ENCODE measurements at regions not wholly inside any gene's neighbourhood (a gene's known extent, or its start where the extent isn't known, plus 50 kb on each side); places are given as distances from the start of the nearest gene placed in this dataset.
"Not testable (repeated sequence)": the region's sequence is repeated elsewhere in the genome, so short reads cannot be mapped to it uniquely, and the experiment has no call there.

DNA sequence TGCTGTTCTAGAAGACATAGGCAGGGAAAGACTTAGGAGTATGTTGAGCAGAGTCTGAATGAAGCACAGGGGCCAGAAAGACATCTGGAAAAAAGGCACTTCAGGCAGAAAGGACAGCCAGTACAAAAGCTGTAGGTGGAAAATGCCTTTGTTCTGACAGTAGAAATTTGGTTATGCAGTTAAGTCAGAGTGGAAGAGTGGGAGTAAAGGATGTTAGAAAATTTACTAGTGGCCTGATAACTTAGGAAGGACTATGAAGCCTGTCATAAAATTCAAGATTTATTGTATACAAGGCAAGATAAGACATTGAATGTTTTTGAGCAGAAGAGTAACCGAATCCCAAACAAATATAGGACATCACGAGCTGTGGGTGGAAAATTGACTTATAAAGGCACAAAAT lies 987.9 kb downstream of the PLA2G4A start:
- intact Hi-C loops (cut with micrococcal nuclease), result no loop called here

DNA sequence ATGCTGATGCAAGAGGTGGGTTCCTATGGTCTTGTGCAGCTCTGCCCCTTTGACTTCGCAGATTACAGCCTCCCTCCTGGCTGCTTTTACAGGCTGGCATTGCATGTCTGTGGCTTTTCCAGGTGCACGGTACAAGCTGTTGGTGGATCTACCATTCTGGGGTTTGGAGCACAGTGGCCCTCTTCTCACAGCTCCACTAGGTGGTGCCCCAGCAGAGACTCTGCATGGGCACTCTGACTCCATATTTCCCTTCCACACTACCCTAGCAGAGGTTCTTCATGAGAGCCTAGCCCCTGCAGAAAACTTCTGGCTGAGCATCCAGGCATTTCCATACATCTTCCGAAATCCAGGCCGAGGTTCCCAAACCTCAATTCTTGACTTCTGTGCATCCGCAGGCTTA lies 989.0 kb downstream of the PLA2G4A start:
- intact Hi-C loops (cut with micrococcal nuclease), result no loop called here

DNA sequence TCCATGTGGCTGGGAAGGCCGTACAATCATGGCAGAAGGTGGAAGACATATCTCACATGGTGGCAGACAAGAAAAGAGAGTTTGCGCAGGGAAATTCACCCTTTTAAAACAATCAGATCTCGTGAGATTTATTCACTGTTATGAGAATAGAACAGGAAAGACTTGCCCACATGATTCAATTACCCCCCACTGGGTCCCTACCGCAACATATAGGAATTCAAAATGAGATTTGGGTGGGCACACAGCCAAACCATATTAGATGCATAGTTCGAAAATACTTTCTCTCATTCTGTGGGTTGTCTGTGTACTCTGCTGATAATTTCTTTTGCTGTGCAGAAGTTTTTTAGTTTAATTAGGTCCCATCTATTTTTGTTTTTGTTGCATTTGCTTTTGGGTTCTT lies 990.3 kb downstream of the PLA2G4A start:
- intact Hi-C loops (cut with micrococcal nuclease), result no loop called here

- intact Hi-C loops (cut with micrococcal nuclease), result no loop called here
Observed at GRCh38 chr1:187836557-187836956, 1007.8 kb downstream of the PLA2G4A start.

DNA sequence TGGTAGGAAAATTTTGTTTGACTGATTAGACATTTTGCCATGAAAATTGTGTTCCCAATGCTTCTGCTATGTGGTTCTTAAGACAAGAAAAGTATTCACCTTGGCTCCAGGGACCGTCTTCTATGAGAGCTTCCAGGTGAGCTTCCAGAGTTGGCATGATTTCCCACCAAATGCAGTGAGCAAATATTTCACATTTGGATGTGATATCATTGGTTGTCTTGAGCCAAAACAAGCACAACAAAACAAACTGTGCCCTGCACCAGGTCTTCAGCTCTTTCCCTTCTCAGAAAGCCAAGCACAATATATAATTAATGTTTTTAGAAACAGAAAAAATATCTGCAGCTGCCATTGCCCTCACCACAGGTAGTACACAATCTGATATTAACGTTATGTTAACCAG lies 1009.0 kb downstream of the PLA2G4A start:
- intact Hi-C loops (cut with micrococcal nuclease), result no loop called here

DNA sequence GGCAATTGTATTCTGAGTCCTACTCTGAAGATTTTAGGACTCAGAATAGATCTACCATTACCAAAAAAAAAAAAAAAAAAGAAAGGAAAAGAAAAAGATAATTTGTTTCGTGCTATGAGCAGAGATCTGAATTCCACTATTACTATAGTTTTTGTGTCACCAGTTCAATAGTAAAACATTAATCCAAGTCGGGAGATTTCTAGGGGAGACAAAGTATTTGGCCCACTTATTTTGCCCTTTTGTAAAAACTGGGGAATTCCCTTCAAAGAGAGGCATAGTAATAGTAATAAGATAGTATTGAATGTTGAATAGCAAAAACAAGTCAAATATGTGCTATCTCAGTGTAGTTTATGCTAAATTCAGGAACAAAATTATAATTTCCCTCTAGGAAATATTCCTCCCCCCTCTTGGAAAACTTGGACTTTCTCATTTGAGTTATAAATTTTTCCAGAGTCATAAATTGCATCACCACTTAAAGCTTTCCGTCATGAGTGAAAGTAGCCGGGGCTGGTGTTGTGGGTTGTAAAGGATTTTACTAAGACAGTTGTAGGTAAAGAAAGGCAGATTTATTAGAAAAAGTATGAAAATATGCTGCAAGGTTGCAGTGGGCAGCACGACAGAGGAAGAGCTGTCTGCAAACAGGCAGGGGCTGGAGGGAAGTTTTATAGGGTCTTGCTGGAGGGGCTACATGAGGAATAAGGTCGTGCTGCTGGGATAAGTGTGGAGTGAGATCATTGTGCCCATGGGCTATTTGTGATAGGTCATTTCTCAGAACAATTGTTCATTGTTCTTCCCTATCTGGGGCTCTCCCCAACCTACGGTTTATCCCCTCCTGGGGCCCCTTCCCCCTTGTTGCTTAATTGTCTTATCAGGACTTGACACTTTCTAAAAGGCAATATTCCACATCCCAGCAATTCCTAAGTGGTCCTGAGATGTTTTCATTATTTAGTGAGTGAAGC lies 1009.9 kb downstream of the PLA2G4A start:
- intact Hi-C loops (cut with micrococcal nuclease), result no loop called here

DNA sequence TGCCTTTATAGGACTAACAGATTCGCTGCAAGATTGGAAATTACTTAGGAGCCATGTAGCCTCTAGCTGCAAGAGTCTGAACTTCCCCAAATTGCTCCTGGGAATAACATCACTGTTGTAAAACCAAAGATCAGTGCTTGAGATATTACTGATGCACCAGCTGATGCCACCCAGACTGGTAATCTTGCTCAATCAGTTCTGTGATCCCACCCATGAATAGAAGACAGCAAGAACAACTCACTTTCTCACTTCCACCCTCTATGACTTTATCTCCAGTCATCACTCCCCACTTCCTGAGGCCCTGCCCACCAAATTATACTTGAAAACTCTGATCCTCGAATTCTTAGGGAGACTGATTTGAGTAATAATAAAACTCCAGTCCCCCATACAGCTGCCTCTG lies 1011.1 kb downstream of the PLA2G4A start:
- intact Hi-C loops (cut with micrococcal nuclease), result no loop called here

- intact Hi-C loops (cut with micrococcal nuclease), result no loop called here
Observed at GRCh38 chr1:187840557-187840956, 1011.8 kb downstream of the PLA2G4A start.

DNA sequence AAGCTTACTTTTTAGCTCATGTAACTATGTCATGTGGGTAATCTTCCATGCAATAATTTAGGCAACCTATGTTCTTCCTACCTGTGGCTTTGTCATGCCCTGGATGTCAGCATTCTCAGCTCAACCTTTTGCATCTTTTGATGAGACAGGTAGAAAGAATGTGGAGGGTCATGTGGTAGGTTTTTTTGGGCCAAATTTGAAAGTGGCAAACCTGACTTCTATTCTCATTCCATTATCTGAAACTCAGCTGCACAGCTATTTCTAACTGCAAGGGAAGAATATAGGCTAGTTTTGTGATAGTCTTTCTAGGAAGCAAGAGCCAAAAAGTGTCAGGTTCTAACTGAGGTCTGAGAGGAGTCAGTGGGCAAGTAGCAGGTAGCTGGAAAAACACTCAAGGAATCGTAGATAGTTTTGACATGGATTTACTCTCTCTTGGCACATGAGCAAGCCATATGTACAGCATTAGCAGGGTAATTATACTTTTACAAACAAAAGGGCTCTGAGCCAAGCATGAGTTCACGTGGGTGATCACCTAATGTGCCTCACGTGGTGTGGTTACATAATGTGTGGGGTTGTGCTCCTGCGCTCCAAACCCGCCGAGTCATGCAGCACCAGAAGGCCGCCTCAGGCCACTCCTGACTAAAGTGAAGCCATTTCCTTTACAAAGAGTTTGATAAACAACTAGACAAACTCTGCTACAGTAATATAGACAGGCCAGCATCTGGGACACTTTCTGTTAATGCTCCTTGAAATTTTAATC lies 1013.8 kb downstream of the PLA2G4A start:
- intact Hi-C loops (cut with micrococcal nuclease), result no loop called here

GRCh38 chr1:187844313-187844712 lies 1015.6 kb downstream of the PLA2G4A start:
- intact Hi-C loops (cut with micrococcal nuclease), result no loop called here

DNA sequence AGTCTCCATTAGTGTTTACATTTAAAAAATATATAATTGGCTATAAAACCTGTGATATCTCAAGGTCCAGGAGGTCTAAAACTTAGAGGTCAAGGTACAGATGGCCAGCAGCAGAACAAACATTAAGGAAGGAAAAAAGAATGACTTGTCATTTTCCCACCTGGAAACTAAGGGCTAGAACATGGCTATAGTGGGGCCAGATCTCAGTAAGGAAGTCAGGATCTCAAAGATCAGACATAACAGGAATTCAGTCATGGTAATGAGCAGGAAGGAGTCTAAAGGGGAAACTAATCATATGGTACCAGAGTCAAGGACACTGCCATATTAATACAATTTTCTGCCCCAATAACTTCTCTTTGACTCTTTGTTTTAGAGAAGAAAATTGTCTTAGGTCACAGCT lies 1018.8 kb downstream of the PLA2G4A start:
- intact Hi-C loops (cut with micrococcal nuclease), result no loop called here

GRCh38 chr1:187848321-187848720 lies 1019.6 kb downstream of the PLA2G4A start:
- intact Hi-C loops (cut with micrococcal nuclease), result no loop called here

GRCh38 chr1:187850146-187850545 lies 1021.4 kb downstream of the PLA2G4A start:
- intact Hi-C loops (cut with micrococcal nuclease), result not testable (repeated sequence)

GRCh38 chr1:187853505-187853904 lies 1024.8 kb downstream of the PLA2G4A start:
- intact Hi-C loops (cut with micrococcal nuclease), result no loop called here

- intact Hi-C loops (cut with micrococcal nuclease), result no loop called here
Observed at GRCh38 chr1:187854457-187854856, 1025.7 kb downstream of the PLA2G4A start.

GRCh38 chr1:187862506-187862905 lies 1033.8 kb downstream of the PLA2G4A start:
- intact Hi-C loops (cut with micrococcal nuclease), result no loop called here

GRCh38 chr1:187870552-187870951 lies 1041.8 kb downstream of the PLA2G4A start:
- intact Hi-C loops (cut with micrococcal nuclease), result no loop called here

DNA sequence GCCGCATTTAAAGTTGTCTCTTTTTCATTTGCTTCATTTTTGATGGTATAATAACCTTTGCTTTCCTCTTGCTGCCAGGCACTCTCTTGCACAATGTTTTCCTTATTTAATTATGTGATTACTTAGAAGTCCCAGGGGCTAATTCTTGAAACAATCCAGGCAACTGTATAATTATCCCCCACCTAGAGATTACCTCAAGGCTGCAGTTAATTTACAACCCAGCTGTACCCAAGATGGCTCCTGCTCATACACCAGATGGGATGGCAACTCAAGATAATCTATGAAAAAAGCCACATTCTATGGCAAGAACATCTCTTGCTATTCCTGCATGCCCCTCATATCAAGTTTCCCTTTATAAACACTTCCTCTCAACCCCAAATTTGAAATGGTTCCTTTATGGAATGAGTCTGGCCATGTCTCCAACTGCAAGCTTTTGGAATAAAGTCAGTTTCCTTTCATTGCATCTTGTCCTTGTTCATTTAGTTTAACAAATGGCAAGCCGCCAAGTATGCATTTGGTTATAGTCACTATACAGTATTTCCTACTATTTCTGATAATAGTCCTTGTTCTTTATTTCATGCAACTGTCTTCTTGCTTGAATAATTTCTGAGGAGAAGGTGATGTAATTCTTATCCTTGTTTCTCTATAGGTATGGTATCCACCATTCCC lies 1042.6 kb downstream of the PLA2G4A start:
- intact Hi-C loops (cut with micrococcal nuclease), result no loop called here

- intact Hi-C loops (cut with micrococcal nuclease), result no loop called here
Observed at GRCh38 chr1:187872550-187872949, 1043.8 kb downstream of the PLA2G4A start.

DNA sequence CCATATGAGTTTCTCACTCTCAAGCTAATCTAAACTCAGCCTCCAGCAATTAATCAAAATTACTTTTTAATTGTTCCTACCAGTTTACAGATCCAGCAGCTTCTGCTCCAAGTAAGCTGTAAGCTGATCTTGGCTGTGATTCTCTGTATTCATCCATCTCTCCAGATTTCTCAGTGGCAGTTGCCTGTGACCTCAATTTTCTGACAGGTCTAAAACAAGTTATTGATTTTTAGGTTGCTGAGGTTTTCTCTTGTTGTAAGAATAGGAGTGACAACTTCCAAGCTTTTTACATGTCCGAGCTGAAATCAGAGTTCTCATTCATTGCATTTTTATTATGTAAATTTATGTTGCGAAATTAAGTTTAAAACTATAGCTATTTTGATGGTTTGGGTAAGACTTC lies 1044.4 kb downstream of the PLA2G4A start:
- intact Hi-C loops (cut with micrococcal nuclease), result no loop called here

GRCh38 chr1:187876775-187877174 lies 1048.0 kb downstream of the PLA2G4A start:
- intact Hi-C loops (cut with micrococcal nuclease), result no loop called here

GRCh38 chr1:187877220-187877619 lies 1048.5 kb downstream of the PLA2G4A start:
- intact Hi-C loops (cut with micrococcal nuclease), result no loop called here
